B cell (primary cell): ENCODE measurements at regions not wholly inside any gene's neighbourhood (a gene's known extent, or its start where the extent isn't known, plus 50 kb on each side); places are given as distances from the start of the nearest gene placed in this dataset.

Experiments
- ATAC-seq: fragments of 200-7000 bp; cut with Tn5 transposase; one replicate; pipeline ENCODE4 v1.10.0; 2021; ENCODE audit warnings: low read depth, mild to moderate bottlenecking, moderate number of reproducible peaks, moderate library complexity
- CTCF ChIA-PET: fragments of 350-600 bp; sonication (Branson Sonifier 250); formaldehyde crosslinking; loops from one replicate; lab custom pipeline; 2021; ENCODE audit warnings: antibody characterized with exemption, inconsistent platforms; lab: Charles Lee
- POLR2A ChIA-PET: fragments of 350-600 bp; sonication (Branson Sonifier 250); formaldehyde crosslinking; loops from one replicate; lab custom pipeline; 2021; ENCODE audit warnings: antibody characterized with exemption; lab: Charles Lee
- DNase-seq: peaks from one replicate; pipeline ENCODE4 v3.0.0; 2013
- H2AFZ ChIP-seq: 2 replicates; pipeline ENCODE4 v1.6.1; 2012; ENCODE audit warnings: mild to moderate bottlenecking, low read depth, low read length; ENCODE audit not compliant: insufficient read depth, poor library complexity, severe bottlenecking
- H3K27ac ChIP-seq, 2 donors: 1 replicate in 1 of 2; 2 replicates in 1 of 2; pipeline ENCODE4 v1.5.1; 2012 to 2013; ENCODE audit warnings: low read length in 2 of 2, mild to moderate bottlenecking in 2 of 2, moderate library complexity in 1 of 2
- H3K27me3 ChIP-seq, 4 experiments: fragments of 200-600 bp in 1 of 4; sonication (generic) in 1 of 4; replicated peaks in 1 of 4; 1 replicate in 2 of 4; 2 replicates in 2 of 4; pipeline versions ENCODE4 v1.6.1 to v1.7.0; 2013 to 2016; ENCODE audit warnings: low read length in 3 of 4, mild to moderate bottlenecking in 2 of 4, mixed read lengths in 1 of 4, moderate library complexity in 1 of 4; ENCODE audit not compliant: insufficient read depth in 4 of 4, control insufficient read depth in 3 of 4; ENCODE audit errors: control extremely low read depth in 1 of 4
- H3K36me3 ChIP-seq, 2 experiments: replicated peaks in 1 of 2; 1 replicate in 1 of 2; 2 replicates in 1 of 2; pipeline versions ENCODE4 v1.6.1 to v1.7.1; 2013; ENCODE audit warnings: low read length in 1 of 2; ENCODE audit not compliant: insufficient read depth in 2 of 2, control insufficient read depth in 1 of 2; ENCODE audit errors: control extremely low read depth in 1 of 2, extremely low read depth in 1 of 2
- H3K4me1 ChIP-seq, 2 donors: fragments of 200-600 bp in 1 of 2; sonication (generic) in 1 of 2; 1 replicate in 1 of 2; 2 replicates in 1 of 2; pipeline versions ENCODE4 v1.5.1 to v1.6.1; 2013 to 2017; ENCODE audit warnings: low read length in 2 of 2; ENCODE audit not compliant: control insufficient read depth in 2 of 2, insufficient read depth in 2 of 2
- H3K4me2 ChIP-seq: replicated peaks from 2 replicates; pipeline ENCODE3; 2012; ENCODE audit warnings: mild to moderate bottlenecking, low read depth, low read length; ENCODE audit not compliant: poor library complexity, severe bottlenecking
- H3K4me3 ChIP-seq, 5 experiments: fragments of 200-600 bp in 1 of 5; sonication (generic) in 1 of 5; 1 replicate in 3 of 5; 2 replicates in 2 of 5; pipeline versions ENCODE4 v1.5.1 to v1.7.0; 2011 to 2016; ENCODE audit warnings: low read length in 4 of 5, mild to moderate bottlenecking in 4 of 5, low read depth in 2 of 5, control low read depth in 1 of 5, moderate library complexity in 1 of 5; ENCODE audit not compliant: insufficient read depth in 1 of 5; ENCODE audit errors: control extremely low read depth in 1 of 5, extremely low read depth in 1 of 5
- H3K79me2 ChIP-seq: fragments of 200-600 bp; sonication (generic); one replicate; pipeline ENCODE4 v1.6.0; 2016; ENCODE audit warnings: low read length; ENCODE audit not compliant: control insufficient read depth, insufficient read depth
- H3K9ac ChIP-seq: fragments of 200-600 bp; sonication (generic); 2 replicates; pipeline ENCODE4 v1.6.1; 2017; ENCODE audit warnings: mild to moderate bottlenecking, low read length, moderate library complexity
- H3K9me3 ChIP-seq, 3 donors: one replicate each; pipeline versions ENCODE4 v1.6.1 to v1.7.1; 2013; ENCODE audit warnings: low read length in 2 of 3; ENCODE audit not compliant: control insufficient read depth in 2 of 3, insufficient read depth in 1 of 3; ENCODE audit errors: control extremely low read depth in 1 of 3
- H4K20me1 ChIP-seq: 2 replicates; pipeline ENCODE4 v1.6.0; 2012; ENCODE audit warnings: mild to moderate bottlenecking, low read length; ENCODE audit not compliant: insufficient read depth, control insufficient read depth, poor library complexity, severe bottlenecking
- H3K27ac Mint-ChIP-seq: one replicate; pipeline ENCODE4 v1.8.0; 2021; ENCODE audit warnings: mixed read lengths
- H3K27me3 Mint-ChIP-seq: one replicate; pipeline ENCODE4 v1.8.0; 2021; ENCODE audit warnings: mixed read lengths
- H3K4me1 Mint-ChIP-seq: one replicate; pipeline ENCODE4 v1.8.0; 2021; ENCODE audit warnings: mixed read lengths
- H3K4me3 Mint-ChIP-seq: one replicate; pipeline ENCODE4 v1.8.0; 2021; ENCODE audit warnings: mixed read lengths
- H3K9me3 Mint-ChIP-seq: one replicate; pipeline ENCODE4 v1.8.0; 2022; ENCODE audit warnings: mixed read lengths; ENCODE audit not compliant: insufficient read depth
- CTCF ChIP-seq: fragments of 200-600 bp; IDR thresholded peaks from one replicate; pipeline ENCODE4 v1.8.0; 2022; ENCODE audit warnings: antibody characterized with exemption, mild to moderate bottlenecking
- EZH2 ChIP-seq: IDR thresholded peaks from 2 replicates; pipeline ENCODE4 v1.6.1; 2012; ENCODE audit warnings: borderline replicate concordance, low read depth, mild to moderate bottlenecking, moderate library complexity, low read length; ENCODE audit not compliant: insufficient read depth, poor library complexity, severe bottlenecking
- WGBS: methylation state at CpG from one replicate; pipeline ENCODE4 v1.1.5; 2013; ENCODE audit warnings: missing lambda C conversion rate; ENCODE audit not compliant: insufficient coverage; 5-methylcytosine and 5-hydroxymethylcytosine counted together
- intact Hi-C: fragments of 100-400 bp; cut with micrococcal nuclease; formaldehyde crosslinking; loops from one replicate; pipeline ENCODE4 v1.10.0; 2022

DNA sequence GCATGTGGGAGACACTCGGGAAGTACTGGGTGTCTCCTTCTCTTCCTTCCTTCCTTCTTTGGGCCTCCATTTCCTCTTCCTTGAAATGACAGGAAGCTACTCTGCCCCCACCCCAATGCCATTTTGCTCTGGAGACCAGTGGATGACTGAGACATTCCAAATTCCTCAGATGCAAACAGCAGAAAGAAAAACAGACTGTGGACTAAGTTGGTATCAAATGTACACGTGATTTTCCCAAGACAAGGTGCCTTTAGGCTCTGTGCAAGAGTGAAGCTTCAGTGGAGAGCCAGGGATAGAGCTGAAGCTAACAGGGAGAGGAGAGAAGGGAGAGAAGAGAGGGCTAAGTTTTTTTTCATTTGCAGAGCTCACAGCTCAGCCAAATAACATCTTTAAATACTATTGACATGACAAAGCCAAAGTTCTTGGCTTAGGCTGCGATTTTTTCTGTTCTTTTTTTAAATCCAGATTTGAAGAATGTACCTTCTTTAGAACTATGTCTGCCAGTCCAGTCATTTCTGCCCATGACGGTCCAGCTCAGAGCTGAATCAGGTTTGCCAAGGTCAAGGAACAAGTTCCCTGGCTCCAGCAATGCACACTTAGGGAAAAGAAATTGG, 84.5 kb upstream of the LCLAT1 start:
- no peaks in the 10 kb centered on the region for H3K27me3 ChIP-seq
- H3K79me2 ChIP-seq: no peaks in the 10 kb centered on the region
- DNase-seq (no peak), ATAC-seq (no peak)
- peaks cover 2% of the 10 kb centered on the region for H3K9me3 Mint-ChIP-seq
- H3K4me1 ChIP-seq: peaks cover 17 to 30% of the 10 kb centered on the region in 2 donors
- ChIA-PET POLR2A (no interaction called here), CTCF (interaction anchor here (0.8 to 1.5 kb wide), 4 partner anchors 112 to 349 kb away, joined by 3 to 4 read pairs (median 4); no protein-coding TSS in a partner anchor)
- no peak overlapping the region for H3K27ac ChIP-seq
- WGBS: 62% methylated on average over 1 of the region's 4 CpGs
- H3K27ac Mint-ChIP-seq: peak overlapping the region; percentile 28
- H3K9ac ChIP-seq: no peak overlapping the region
- TF ChIP-seq EZH2 (no peak), CTCF (no peak)
- intact Hi-C loops: no loop called here
- no peak overlapping the region for H3K4me2 ChIP-seq
- H3K4me3 Mint-ChIP-seq: no peak overlapping the region
- no peaks in the 10 kb centered on the region for H3K36me3 ChIP-seq
- H3K4me1 Mint-ChIP-seq: peaks cover 24% of the 10 kb centered on the region
- no peaks in the 10 kb centered on the region for H4K20me1 ChIP-seq
- H3K4me3 ChIP-seq: no peak overlapping the region
- H3K9me3 ChIP-seq: no peaks in the 10 kb centered on the region
- no peaks in the 10 kb centered on the region for H3K27me3 Mint-ChIP-seq
- H2AFZ ChIP-seq: no peak overlapping the region

DNA sequence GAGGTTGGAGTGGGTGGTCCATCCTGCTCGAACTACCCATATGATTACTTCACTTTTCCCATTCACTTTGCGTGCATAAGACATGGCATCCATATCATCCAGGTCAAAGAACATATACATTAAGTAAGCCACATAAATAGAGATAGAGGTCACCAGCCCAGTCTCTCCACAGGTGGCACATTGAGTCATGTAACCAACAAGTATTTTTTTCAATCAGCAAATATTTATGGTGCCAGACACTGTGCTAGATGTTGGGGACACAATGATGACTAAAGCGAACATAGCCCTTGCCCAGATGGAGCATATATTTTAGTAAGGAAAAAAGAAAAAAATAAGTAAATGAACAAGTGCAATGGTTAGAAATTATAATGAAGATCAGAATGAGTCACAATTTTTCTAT, 83.6 kb upstream of the LCLAT1 start:
- peaks cover 17 to 30% of the 10 kb centered on the region in 2 donors for H3K4me1 ChIP-seq
- DNase-seq (no peak), ATAC-seq (no peak)
- no peak overlapping the region for H3K27ac ChIP-seq
- Mint-ChIP-seq H3K27me3 (no peaks in the 10 kb centered on the region), H3K4me1 (peaks cover 24% of the 10 kb centered on the region), H3K9me3 (peaks cover 2% of the 10 kb centered on the region), H3K27ac (no peak overlapping the region), H3K4me3 (no peak overlapping the region)
- POLR2A ChIA-PET: no interaction called here
- H3K36me3 ChIP-seq: no peaks in the 10 kb centered on the region
- TF ChIP-seq CTCF (no peak), EZH2 (no peak)
- WGBS: 83% methylated on average over 1 of the region's 3 CpGs
- CTCF ChIA-PET: interaction anchor here (1.2 kb wide), 1 partner anchor 9 kb away, joined by 4 read pairs; no protein-coding TSS in a partner anchor
- no peak overlapping the region for H2AFZ ChIP-seq
- H3K9me3 ChIP-seq: no peaks in the 10 kb centered on the region
- no peak overlapping the region for H3K4me3 ChIP-seq
- no peaks in the 10 kb centered on the region for H3K79me2 ChIP-seq
- no peak overlapping the region for H3K9ac ChIP-seq
- H3K4me2 ChIP-seq: no peak overlapping the region
- no peaks in the 10 kb centered on the region for H4K20me1 ChIP-seq
- intact Hi-C loops: no loop called here
- H3K27me3 ChIP-seq: no peaks in the 10 kb centered on the region
